HepG2 (cell line): ENCODE measurements at regions not wholly inside any gene's neighbourhood (a gene's known extent, or its start where the extent isn't known, plus 50 kb on each side); places are given as distances from the start of the nearest gene placed in this dataset.

Source experiments
- ATAC-seq: fragments of 200-7000 bp; cut with Tn5 transposase; 3 replicates; pipeline ENCODE4 v1.9.1; 2020; ENCODE audit warnings: mild to moderate bottlenecking, moderate library complexity
- BruUV-seq: library from RNA; stranded (reverse); fragments of 400-500 nt; replicated peaks from 2 replicates; lab custom pipeline; 2021; lab: Mats Ljungman, UMichigan
- CTCF ChIA-PET: fragments of 300-600 bp; formaldehyde crosslinking; extraction: SDS; loops from one replicate; lab custom pipeline; 2021; ENCODE audit warnings: low total read pairs, inconsistent platforms, low intra/inter-chr PET ratio; lab: Yijun Ruan, JAX
- POLR2A ChIA-PET: fragments of 350-600 bp; sonication (Branson Sonifier 250); formaldehyde crosslinking; loops from one replicate; lab custom pipeline; 2020; ENCODE audit warnings: antibody characterized with exemption, inconsistent platforms; lab: Yijun Ruan, JAX
- DNase-seq: peaks from one replicate; pipeline ENCODE4 v3.0.0-alpha.2; 2015; ENCODE audit warnings: low spot score
- FAIRE-seq: peaks from 3 replicates; lab custom pipeline; 2011; peaks lifted over from hg19 to GRCh38; lab: Jason Lieb, UNC
- H2AFZ ChIP-seq: one replicate; pipeline ENCODE4 v1.6.1; 2011; ENCODE audit warnings: low read length, inconsistent platforms
- H3K27ac ChIP-seq: fragments of 300-600 bp; 3 replicates; pipeline ENCODE4 v1.8.0; 2011; ENCODE audit warnings: mixed run types, mild to moderate bottlenecking, mixed read lengths, low read length, inconsistent platforms; ENCODE audit not compliant: insufficient read depth; ENCODE audit errors: extremely low read length
- H3K27me3 ChIP-seq, 2 experiments: fragments of 200-600 bp in 1 of 2; 2 replicates in 1 of 2; 3 replicates in 1 of 2; pipeline versions ENCODE4 v1.6.0 to v1.8.0; 2011; ENCODE audit warnings: low read length in 2 of 2, mild to moderate bottlenecking in 2 of 2, moderate library complexity in 2 of 2, inconsistent platforms in 1 of 2; ENCODE audit not compliant: insufficient read depth in 2 of 2, control insufficient read depth in 1 of 2
- H3K36me3 ChIP-seq, 2 experiments: fragments of 200-600 bp in 1 of 2; replicated peaks in 1 of 2; 2 replicates in 1 of 2; 3 replicates in 1 of 2; pipeline versions ENCODE4 v1.5.1 to v1.8.0; 2011; ENCODE audit warnings: low read length in 2 of 2, inconsistent platforms in 1 of 2; ENCODE audit not compliant: insufficient read depth in 2 of 2, control insufficient read depth in 1 of 2
- H3K4me1 ChIP-seq: 2 replicates; pipeline ENCODE4 v1.5.1; 2012; ENCODE audit warnings: low read length, inconsistent platforms; ENCODE audit not compliant: insufficient read depth
- H3K4me2 ChIP-seq: 2 replicates; pipeline ENCODE4 v1.6.0; 2011; ENCODE audit warnings: low read depth, low read length, inconsistent platforms
- H3K4me3 ChIP-seq, 3 experiments: fragments of 200-600 bp in 1 of 3; sonication (generic), shearing (Covaris generic) in 1 of 3; replicated peaks in 1 of 3; 2 replicates each; pipeline ENCODE4 v1.5.1; 2011 to 2016; ENCODE audit warnings: low read length in 3 of 3, inconsistent platforms in 2 of 3, low read depth in 2 of 3, mild to moderate bottlenecking in 2 of 3, control low read depth in 1 of 3, mixed read lengths in 1 of 3; ENCODE audit not compliant: insufficient read depth in 1 of 3
- H3K79me2 ChIP-seq: one replicate; pipeline ENCODE4 v1.6.1; 2011; ENCODE audit warnings: low read length, inconsistent platforms; ENCODE audit not compliant: insufficient read depth
- H3K9ac ChIP-seq: 2 replicates; pipeline ENCODE4 v1.6.0; 2011; ENCODE audit warnings: mild to moderate bottlenecking, low read depth, low read length, inconsistent platforms; ENCODE audit not compliant: insufficient read depth
- H3K9me3 ChIP-seq: 2 replicates; pipeline ENCODE4 v1.5.1; 2012; ENCODE audit warnings: mild to moderate bottlenecking, low read length
- H4K20me1 ChIP-seq: 2 replicates; pipeline ENCODE4 v1.6.0; 2011; ENCODE audit warnings: inconsistent platforms, mild to moderate bottlenecking, low read length, moderate library complexity; ENCODE audit not compliant: insufficient read depth
- CEBPB ChIP-seq: IDR thresholded peaks from 2 replicates; pipeline ENCODE4 v1.6.1; 2011; ENCODE audit warnings: low read depth, low read length, improper control_type of control experiment, borderline replicate concordance
- KMT2B ChIP-seq: IDR thresholded peaks from 2 replicates; pipeline ENCODE4 v1.6.1; 2016; ENCODE audit warnings: missing genetic modification reagents, missing compliant biosample characterization
- PRDM4 ChIP-seq: sonication (generic); formaldehyde crosslinking; IDR thresholded peaks from 2 replicates; pipeline ENCODE4 v1.9.0; 2021; ENCODE audit warnings: missing genetic modification reagents, borderline replicate concordance
- RBM22 ChIP-seq: fragments of 200-400 bp; formaldehyde crosslinking; optimal IDR thresholded peaks from 2 replicates; pipeline ENCODE3; 2017; ENCODE audit warnings: mild to moderate bottlenecking, low read length, moderate library complexity
- ZHX2 ChIP-seq, 2 experiments: sonication (generic) in 1 of 2; formaldehyde crosslinking in 1 of 2; IDR thresholded peaks; 2 replicates each; pipeline versions ENCODE4 v1.6.1 to v1.9.0; 2014 to 2022; ENCODE audit warnings: antibody characterized with exemption in 1 of 2, borderline replicate concordance in 1 of 2, inconsistent platforms in 1 of 2, low read depth in 1 of 2, missing genetic modification reagents in 1 of 2
- WGBS: methylation state at CpG from one replicate; pipeline ENCODE4 v1.1.6; 2017; ENCODE audit warnings: low lambda C conversion rate; 5-methylcytosine and 5-hydroxymethylcytosine counted together
- in situ Hi-C: cut with HindIII; loops from 2 replicates; pipeline ENCODE4 v1.10.0; 2017; ENCODE audit warnings: low pct_unique_long_range_greater_than_20kb; ENCODE audit not compliant: extremely low pct_ligation_motif_present
- intact Hi-C: fragments of 100-400 bp; cut with micrococcal nuclease; formaldehyde crosslinking; loops from one replicate; pipeline ENCODE4 v1.10.0; 2022; ENCODE audit not compliant: unreplicated experiment

- Histone ChIP-seq H4K20me1 (no peaks in the 10 kb centered on the region), H3K36me3 (no peaks in the 10 kb centered on the region), H3K27ac (no peak overlapping the region), H3K9ac (no peak overlapping the region), H3K27me3 (no peaks in the 10 kb centered on the region), H3K9me3 (no peaks in the 10 kb centered on the region), H3K4me2 (no peak overlapping the region), H3K4me3 (no peak overlapping the region), H3K79me2 (no peaks in the 10 kb centered on the region), H2AFZ (no peak overlapping the region), H3K4me1 (no peaks in the 10 kb centered on the region)
- 5% methylated on average over 1 of the region's 1 CpG for WGBS
- no peak for FAIRE-seq
- ATAC-seq: no peak
- POLR2A ChIA-PET: no interaction called here
- DNase-seq: no peak
- no TSS peak for BruUV-seq
- CTCF ChIA-PET: no interaction called here
- intact Hi-C loops: no loop called here
- in situ Hi-C loops: no loop called here
- no peak for TF ChIP-seq ZHX2 (IDR thresholded peaks at IDR 0.05; ENCODE audit: low read depth)
- TF ChIP-seq ZHX2 (CRISPR knock-in tag; IDR thresholded peaks at IDR 0.05; ENCODE audit: borderline replicate concordance): no peak
- TF ChIP-seq RBM22: no peak
- no peak for TF ChIP-seq PRDM4
- TF ChIP-seq CEBPB: no peak
- TF ChIP-seq KMT2B (CRISPR knock-in tag): no peak
These were observed 157.5 kb upstream of the SGCD start for GRCh38 chr5:156169495-156169894.
